Caki2 (cell line): ENCODE measurements at regions not wholly inside any gene's neighbourhood (a gene's known extent, or its start where the extent isn't known, plus 50 kb on each side); places are given as distances from the start of the nearest gene placed in this dataset.

Source experiments
- DNase-seq: peaks from one replicate; pipeline ENCODE4 v3.0.0-alpha.2; 2015; ENCODE audit warnings: low read depth
- in situ Hi-C: cut with HindIII; loops from 2 replicates; pipeline ENCODE4 v1.10.0; 2016; ENCODE audit warnings: low sequenced_read_pairs, low pct_unique_long_range_greater_than_20kb, mixed read lengths

DNA sequence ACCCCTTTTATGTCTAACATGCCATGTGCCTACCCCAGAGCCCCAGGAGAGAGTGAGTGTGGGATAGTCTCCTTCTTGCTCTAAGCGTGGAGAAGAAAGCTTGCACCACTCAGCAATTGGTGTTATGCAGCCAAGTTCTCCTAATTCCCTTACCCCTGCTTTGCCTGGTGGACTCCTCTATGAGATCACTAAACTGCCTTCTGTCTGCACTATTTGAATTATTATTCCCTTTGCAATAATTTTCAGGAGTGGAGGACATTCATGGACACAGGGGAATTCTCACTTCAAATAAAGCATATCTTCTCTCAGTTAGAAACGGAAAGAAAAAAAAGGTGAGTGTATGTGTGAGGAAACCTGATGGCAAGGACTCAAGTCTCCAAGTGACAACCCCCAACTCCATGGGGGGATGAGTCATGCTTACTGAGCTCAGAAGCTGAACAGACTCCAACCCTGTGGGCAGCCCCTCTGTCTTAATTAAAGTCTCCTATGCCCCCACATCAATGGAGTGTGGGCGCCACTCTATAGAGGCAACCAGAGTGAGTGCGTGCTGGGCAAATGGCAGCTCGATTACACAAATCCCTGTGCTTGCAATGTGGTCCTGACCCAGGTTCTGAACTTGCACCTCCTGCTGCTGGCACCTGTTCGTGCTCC, 381.9 kb downstream of the RAB28 start:
- in situ Hi-C loops, result no loop called here
- no peak for DNase-seq

GRCh38 chr4:13097971-13098370, 386.2 kb downstream of the RAB28 start:
- in situ Hi-C loops, result no loop called here
- no peak for DNase-seq

GRCh38 chr4:13095722-13096121, 388.4 kb downstream of the RAB28 start:
- in situ Hi-C loops, result no loop called here
- DNase-seq, result no peak

DNA sequence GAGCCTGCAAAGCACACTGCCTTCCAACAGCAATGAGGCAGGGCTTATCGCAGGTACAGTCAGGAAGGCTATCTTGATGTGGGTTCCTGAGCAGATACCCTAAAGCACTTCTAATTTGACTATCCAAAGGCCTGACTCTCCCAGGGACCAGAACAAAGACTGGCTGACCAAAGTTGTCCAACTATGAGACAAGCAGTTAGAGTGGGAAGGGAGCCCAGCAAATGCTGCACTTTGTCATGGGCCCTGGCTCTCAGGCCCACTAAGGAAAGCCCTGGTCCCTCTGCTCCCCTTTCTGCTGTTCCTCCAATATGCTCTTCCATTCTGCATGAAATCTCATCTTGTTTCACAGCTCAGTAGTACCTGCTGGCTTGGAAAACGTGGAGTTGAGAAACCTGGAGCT, 391.0 kb downstream of the RAB28 start:
- DNase-seq, result no peak
- in situ Hi-C loops, result no loop called here

DNA sequence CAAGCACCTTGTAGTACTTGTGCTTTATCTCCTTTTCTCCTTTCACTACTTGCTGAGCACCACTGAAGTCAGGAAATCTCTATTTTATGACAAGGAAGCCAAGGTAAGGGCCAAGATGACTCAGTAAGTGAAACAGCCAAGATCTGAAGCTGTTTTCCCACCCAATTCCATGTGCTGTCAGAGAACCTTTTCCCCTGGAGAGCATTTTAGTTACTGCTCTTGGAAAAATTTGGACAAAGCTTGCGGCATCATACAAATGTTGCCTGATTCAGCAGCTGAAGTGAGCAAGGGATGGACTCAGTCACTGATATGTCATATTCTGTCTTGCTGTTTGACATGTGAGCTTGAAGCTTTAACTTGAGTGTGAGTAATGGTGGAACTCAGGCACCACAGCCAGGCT, 391.4 kb downstream of the RAB28 start:
- in situ Hi-C loops, result no loop called here
- DNase-seq, result no peak

DNA sequence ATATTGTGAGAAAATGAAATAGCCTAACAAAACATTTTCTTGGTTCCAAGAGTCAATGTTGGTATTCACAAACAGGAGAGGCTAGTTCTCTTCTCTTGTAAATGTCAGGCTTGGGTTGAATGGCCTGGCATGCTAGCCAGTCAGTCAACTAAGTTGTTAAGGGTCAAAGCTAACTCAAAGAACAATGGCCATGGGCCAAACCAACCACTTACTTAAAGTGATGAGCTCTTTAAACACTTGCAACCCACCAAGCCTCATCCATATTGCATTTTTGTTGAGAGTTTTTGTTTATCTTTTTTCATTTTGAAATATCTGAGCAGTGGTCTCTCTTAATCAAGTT, 394.5 kb downstream of the RAB28 start:
- in situ Hi-C loops, result no loop called here
- no peak for DNase-seq

- in situ Hi-C loops, result no loop called here
Observed at GRCh38 chr4:13088726-13089658, 395.1 kb downstream of the RAB28 start.

GRCh38 chr4:13087041-13087440, 397.1 kb downstream of the RAB28 start:
- DNase-seq, result no peak
- in situ Hi-C loops, result no loop called here

More at GRCh38 chr4:13088726-13089658, 395.1 kb downstream of the RAB28 start:
- DNase-seq, result no peak

DNA sequence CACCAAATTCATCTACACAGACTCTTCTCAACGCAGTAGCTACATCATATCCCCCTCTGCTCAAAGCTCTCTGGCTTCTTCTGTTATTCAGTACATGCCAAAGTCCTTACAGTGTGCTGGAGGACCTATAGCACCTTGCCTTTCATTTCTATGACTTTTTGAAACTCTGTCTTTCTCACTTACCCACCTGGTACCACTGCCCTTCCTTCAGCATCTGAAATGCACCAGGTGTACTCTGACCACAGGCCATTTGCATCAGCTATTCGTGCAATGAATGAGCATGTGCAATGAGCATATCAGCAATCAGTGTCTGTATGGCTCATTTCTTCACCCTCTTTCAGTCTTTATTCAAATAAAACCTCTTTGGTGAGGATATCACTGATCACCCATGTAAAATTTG, 399.9 kb downstream of the RAB28 start:
- DNase-seq, result no peak
- in situ Hi-C loops, result no loop called here

GRCh38 chr4:13081830-13082229, 402.3 kb downstream of the RAB28 start:
- DNase-seq, result no peak
- in situ Hi-C loops, result no loop called here

DNA sequence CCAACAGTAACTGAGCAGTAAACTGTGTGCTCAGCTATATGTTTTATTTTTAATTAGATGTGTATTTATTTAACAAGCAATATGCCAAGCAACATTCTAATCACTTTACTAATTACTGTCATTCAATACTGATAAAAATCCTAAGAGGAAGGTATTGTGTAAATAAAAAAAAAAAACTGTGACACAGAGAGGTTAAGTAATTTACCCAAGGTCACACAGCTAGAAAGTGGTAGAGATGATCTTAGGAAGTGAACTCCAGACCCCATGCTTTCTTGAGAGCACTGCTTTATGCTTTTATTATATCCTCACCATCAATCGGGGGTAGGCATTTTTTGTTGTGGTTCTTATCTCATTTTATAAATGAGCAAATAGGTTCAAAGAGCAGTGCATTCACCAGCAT, 417.1 kb downstream of the RAB28 start:
- no peak for DNase-seq
- in situ Hi-C loops, result no loop called here

GRCh38 chr4:13059019-13059418, 425.1 kb downstream of the RAB28 start:
- in situ Hi-C loops, result no loop called here
- peak; percentile 18 for DNase-seq

DNA sequence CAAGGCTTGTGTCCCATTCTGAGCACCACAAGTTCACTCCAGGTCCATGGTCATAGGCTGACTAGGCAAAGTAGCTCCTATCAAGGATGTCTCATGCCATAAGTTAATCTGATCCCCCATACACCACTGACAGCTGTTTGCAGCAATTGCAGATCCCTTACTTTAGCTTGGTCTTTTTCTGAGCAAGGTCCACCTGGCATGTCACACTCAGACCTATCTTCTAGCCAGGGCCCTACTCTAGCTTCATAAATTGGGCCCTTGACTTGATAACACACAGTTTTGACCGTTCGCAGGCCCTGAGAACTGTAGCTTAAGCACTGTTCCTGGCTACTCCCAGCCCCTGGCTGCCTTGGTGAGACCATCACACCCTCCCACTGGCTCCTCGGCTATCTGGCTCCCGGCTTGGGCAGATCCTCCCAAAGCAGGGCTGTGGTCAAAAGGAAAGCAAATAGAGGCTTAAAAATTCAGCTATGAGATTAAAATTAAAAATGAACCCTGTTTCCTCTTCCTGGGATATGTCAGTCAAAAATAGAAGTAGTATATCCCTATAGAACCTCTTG, 427.4 kb downstream of the RAB28 start:
- in situ Hi-C loops, result no loop called here
- no peak for DNase-seq

DNA sequence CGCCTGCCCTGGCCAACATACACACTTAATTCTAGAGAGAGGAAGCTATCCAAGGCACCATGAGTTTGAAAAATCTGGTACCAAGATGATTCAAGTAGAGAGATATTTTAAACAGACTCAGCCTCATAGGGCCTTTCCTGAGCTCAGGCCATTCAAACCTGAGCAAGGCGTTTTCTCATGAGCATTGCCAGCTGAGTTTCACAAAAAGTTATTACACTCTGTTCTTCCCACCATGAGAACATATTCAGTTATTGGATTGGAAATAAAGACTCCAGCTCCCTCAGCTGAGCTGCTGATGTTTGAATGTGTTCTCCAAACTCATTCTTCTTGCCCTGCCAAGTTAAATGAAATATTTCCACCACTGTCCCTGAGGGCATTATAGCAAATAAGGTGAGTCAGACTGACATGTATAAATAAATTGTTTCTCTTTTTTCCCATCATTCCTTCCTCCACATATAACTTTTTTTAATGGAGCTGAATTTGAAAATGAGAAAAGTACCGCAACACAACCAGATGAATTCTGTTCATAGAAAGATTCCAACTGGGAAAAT, 429.6 kb downstream of the RAB28 start:
- in situ Hi-C loops, result no loop called here
- DNase-seq, result no peak

- in situ Hi-C loops, result no loop called here
- no peak for DNase-seq
Observed at GRCh38 chr4:13047591-13047990, 436.5 kb downstream of the RAB28 start.

DNA sequence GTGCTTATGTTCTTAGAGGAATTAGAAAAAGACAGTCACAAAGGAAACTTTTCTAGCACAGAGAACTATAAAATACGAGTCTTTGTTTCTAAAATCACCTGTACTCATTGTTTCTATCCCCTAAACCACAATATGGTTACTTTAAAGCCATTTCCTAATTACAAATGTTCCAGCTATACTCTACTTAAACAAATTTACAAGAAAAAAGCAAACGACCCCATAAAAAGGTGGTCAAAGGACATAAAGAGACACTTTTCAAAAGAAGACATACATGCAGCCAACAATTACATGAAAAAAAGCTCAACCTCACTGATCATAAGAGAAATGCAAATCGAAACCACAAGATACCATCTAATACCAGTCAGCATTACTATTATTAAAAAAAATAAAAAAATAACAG, 447.3 kb downstream of the RAB28 start:
- in situ Hi-C loops, result no loop called here
- DNase-seq, result no peak

DNA sequence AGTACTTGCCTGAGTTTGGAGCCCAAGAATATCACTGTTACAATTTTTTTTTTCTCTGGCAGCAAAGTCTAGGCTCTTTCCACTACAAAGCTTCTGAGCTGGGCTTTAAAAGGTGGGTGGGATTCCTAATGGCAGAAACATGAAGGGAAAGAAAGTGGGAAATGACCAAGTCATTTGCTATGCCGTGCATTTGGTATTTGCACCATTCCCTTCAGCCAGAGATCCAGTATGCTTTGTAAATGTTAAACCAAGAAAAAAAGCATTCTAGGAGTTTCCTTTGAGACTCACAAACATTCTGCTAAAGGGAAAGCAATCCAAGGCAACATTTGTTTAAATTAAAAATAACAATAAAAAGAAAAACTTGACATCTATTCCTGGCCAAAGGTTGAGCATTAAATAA, 451.2 kb downstream of the RAB28 start:
- DNase-seq, result no peak
- in situ Hi-C loops, result no loop called here

DNA sequence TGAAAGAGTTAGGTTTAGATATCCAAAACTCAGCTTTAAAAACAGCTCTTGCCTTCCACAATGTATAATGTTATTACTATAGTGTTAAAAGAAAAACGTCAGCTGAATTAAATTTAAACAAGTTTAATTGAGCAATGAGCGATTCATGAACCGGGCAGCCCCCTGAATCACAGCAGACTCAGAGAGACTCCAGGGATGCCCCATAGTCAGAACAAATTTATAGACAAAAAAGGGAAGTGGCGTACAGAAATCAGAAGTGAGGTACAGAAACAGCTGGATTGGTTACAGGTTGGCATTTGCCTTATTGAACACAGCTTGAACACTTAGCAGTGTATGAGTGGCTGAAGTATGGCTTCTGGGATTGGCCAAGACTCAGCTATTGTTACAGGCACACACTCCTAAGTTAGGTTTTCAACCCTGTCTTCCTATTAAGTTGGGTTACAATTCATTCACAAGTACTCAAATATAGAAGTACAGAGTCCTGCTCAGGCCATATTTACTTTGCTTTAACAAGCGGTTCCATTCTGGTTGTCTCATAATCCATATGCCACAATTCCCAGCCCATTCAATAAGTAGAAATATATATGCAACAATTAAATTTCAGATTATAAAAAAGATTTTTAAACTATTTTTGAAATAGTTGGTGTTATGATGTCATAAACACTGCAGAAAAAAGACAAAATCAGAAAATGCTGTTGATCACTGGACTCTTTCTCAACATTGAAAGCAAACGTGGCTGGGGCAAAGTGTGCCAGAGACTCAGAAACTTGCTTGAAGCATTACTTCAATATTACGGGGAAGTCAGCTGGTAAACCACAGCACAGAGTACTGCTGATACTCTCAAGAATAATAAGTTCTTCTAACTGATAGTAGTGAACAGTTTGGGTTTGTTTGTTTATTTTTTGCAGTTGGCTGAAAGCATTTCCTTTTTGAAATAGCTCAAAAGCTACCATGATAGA, 459.7 kb downstream of the RAB28 start:
- DNase-seq, result no peak
- in situ Hi-C loops, result no loop called here
